Ishikawa (cell line): ENCODE measurements at regions not wholly inside any gene's neighbourhood (a gene's known extent, or its start where the extent isn't known, plus 50 kb on each side); places are given as distances from the start of the nearest gene placed in this dataset.

Source experiments
- CEBPB ChIP-seq: IDR thresholded peaks from 2 replicates; pipeline ENCODE4 v1.6.1; 2012
- CREB1 ChIP-seq: IDR thresholded peaks from 2 replicates; pipeline ENCODE4 v1.6.1; 2012; ENCODE audit warnings: low read depth
- EGR1 ChIP-seq: IDR thresholded peaks from 2 replicates; pipeline ENCODE4 v1.6.1; 2012
- EP300 ChIP-seq: IDR thresholded peaks from 2 replicates; pipeline ENCODE4 v1.6.1; 2012; ENCODE audit warnings: borderline replicate concordance
- FOXM1 ChIP-seq: IDR thresholded peaks from 2 replicates; pipeline ENCODE4 v1.6.1; 2012; ENCODE audit warnings: low read depth, borderline replicate concordance
- NFIC ChIP-seq: IDR thresholded peaks from 2 replicates; pipeline ENCODE4 v1.6.1; 2012
- RAD21 ChIP-seq: IDR thresholded peaks from 2 replicates; pipeline ENCODE4 v1.6.1; 2012; ENCODE audit warnings: low read depth
- TAF1 ChIP-seq: IDR thresholded peaks from 2 replicates; pipeline ENCODE4 v1.6.1; 2012; ENCODE audit warnings: low read depth, mild to moderate bottlenecking
- TCF12 ChIP-seq: IDR thresholded peaks from 2 replicates; pipeline ENCODE4 v1.6.1; 2012; ENCODE audit warnings: low read depth
- TEAD4 ChIP-seq: IDR thresholded peaks from 2 replicates; pipeline ENCODE4 v1.6.1; 2012
- YY1 ChIP-seq: IDR thresholded peaks from 2 replicates; pipeline ENCODE4 v1.6.1; 2012; ENCODE audit warnings: low read depth
- ZBTB7A ChIP-seq: IDR thresholded peaks from 2 replicates; pipeline ENCODE4 v1.6.1; 2012; ENCODE audit warnings: low read depth
- TF ChIP-seq, protein P1 (sequence below): IDR thresholded peaks from 2 replicates; pipeline ENCODE4 v1.6.1; 2012; ENCODE audit warnings: low read depth, mild to moderate bottlenecking
- TF ChIP-seq, protein P2 (sequence below): IDR thresholded peaks from 2 replicates; pipeline ENCODE4 v1.6.1; 2012
- TF ChIP-seq, protein P3 (sequence below): IDR thresholded peaks from 2 replicates; pipeline ENCODE4 v1.6.1; 2012

DNA sequence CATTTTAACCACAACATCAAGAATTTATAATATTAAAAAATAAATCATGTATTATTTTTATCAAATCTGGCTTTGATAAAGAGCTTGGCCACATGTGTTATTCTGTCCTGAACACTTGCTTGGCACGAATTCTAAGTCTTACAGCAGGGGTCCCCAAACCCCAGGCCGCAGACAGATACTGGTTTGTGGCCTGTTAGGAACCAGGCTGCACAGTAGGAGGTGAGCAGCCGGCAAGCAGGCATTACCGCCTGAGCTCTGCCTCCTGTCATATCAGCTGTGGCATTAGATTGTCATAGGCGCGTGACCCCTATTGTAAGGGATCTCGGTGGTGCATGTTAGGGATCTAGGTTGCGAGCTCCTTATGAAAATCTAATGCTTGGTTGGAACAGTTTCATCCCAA, 127.6 kb upstream of the IVNS1ABP start:
- TF ChIP-seq TEAD4 (no peak), CEBPB (no peak), RAD21 (no peak), YY1 (no peak), TAF1 (no peak), EGR1 (no peak), FOXM1 (no peak), ZBTB7A (no peak), CREB1 (no peak), EP300 (no peak), NFIC (no peak), TCF12 (no peak)
- TF ChIP-seq, protein P1, sequence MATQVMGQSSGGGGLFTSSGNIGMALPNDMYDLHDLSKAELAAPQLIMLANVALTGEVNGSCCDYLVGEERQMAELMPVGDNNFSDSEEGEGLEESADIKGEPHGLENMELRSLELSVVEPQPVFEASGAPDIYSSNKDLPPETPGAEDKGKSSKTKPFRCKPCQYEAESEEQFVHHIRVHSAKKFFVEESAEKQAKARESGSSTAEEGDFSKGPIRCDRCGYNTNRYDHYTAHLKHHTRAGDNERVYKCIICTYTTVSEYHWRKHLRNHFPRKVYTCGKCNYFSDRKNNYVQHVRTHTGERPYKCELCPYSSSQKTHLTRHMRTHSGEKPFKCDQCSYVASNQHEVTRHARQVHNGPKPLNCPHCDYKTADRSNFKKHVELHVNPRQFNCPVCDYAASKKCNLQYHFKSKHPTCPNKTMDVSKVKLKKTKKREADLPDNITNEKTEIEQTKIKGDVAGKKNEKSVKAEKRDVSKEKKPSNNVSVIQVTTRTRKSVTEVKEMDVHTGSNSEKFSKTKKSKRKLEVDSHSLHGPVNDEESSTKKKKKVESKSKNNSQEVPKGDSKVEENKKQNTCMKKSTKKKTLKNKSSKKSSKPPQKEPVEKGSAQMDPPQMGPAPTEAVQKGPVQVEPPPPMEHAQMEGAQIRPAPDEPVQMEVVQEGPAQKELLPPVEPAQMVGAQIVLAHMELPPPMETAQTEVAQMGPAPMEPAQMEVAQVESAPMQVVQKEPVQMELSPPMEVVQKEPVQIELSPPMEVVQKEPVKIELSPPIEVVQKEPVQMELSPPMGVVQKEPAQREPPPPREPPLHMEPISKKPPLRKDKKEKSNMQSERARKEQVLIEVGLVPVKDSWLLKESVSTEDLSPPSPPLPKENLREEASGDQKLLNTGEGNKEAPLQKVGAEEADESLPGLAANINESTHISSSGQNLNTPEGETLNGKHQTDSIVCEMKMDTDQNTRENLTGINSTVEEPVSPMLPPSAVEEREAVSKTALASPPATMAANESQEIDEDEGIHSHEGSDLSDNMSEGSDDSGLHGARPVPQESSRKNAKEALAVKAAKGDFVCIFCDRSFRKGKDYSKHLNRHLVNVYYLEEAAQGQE = no peak
- TF ChIP-seq, protein P2, sequence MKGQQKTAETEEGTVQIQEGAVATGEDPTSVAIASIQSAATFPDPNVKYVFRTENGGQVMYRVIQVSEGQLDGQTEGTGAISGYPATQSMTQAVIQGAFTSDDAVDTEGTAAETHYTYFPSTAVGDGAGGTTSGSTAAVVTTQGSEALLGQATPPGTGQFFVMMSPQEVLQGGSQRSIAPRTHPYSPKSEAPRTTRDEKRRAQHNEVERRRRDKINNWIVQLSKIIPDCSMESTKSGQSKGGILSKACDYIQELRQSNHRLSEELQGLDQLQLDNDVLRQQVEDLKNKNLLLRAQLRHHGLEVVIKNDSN = no peak
- TF ChIP-seq, protein P3, sequence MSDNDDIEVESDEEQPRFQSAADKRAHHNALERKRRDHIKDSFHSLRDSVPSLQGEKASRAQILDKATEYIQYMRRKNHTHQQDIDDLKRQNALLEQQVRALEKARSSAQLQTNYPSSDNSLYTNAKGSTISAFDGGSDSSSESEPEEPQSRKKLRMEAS = no peak

DNA sequence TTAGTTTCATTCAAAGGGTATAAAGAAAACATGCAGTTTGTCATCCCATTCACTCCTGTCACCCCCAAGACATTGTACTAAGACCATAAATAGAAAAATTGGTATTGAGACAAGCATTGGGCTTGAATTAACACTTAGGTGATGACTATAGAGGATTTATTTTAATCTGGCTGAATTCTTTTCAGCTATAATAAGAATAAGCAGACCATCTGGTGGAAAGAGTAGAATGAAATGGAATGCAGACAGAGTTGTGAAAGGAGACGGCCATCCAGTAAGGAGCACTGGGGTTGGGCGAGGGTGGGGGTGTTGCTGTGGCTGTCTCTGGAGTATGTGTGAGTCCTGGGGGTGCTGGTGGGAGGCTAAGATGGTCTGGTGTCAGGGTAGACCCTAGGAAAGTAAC, 125.0 kb upstream of the IVNS1ABP start:
- TF ChIP-seq ZBTB7A = no peak

DNA sequence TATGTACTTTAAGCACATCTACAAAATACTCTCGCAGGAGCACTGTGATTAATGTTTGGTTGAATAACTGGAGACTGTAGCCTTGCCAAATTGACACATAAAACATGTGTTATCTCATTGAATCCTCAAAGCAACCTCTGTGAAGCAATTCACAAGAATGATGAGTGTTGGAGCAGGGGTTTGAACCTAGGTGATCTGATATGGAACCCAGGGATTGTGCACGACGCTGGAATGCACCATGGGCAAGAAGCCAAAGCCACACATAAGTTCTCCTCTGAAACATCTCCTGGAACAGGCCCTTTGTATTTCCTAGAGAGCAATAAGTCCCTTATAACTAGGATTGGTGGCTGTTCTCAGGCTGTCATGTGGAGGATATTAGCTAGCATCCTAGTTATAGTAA, 124.6 kb upstream of the IVNS1ABP start:
- TF ChIP-seq TEAD4 = peak; percentile 85
- no peak for TF ChIP-seq TCF12
- peak; percentile 81 for TF ChIP-seq NFIC
- TF ChIP-seq, protein P3 = no peak
- TF ChIP-seq ZBTB7A = no peak
- no peak for TF ChIP-seq TAF1

DNA sequence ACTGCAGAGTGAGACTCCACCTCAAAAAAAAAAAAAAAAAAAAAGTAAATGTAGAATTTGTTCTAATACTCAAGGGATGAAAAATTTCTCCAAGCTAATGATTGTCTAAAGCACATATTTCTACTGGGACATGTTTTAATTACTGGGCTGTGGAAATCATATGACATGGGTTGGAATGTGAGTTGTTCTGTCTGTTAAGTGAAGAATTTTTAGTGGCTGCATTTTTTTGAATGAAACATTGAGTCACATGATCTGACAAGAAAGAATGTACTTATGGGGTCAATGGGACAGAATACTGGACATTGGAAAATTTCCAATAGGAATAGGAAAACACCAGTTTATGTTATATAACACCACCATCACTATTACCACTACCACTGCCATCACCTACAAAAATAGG, 123.8 kb upstream of the IVNS1ABP start:
- no peak for TF ChIP-seq ZBTB7A
- no peak for TF ChIP-seq EGR1
- TF ChIP-seq, protein P3 = no peak
- TF ChIP-seq NFIC = no peak
- no peak for TF ChIP-seq YY1
- TF ChIP-seq, protein P2 = peak; percentile 44; the same call in 1 of the 2 replicates
- TF ChIP-seq CREB1 = no peak
- no peak for TF ChIP-seq EP300
- TF ChIP-seq TEAD4 = peak; percentile 42
- no peak for TF ChIP-seq CEBPB
- no peak for TF ChIP-seq RAD21
- TF ChIP-seq FOXM1 = peak; percentile 27; the same call in 1 of the 2 replicates
- TF ChIP-seq, protein P1 = no peak

DNA sequence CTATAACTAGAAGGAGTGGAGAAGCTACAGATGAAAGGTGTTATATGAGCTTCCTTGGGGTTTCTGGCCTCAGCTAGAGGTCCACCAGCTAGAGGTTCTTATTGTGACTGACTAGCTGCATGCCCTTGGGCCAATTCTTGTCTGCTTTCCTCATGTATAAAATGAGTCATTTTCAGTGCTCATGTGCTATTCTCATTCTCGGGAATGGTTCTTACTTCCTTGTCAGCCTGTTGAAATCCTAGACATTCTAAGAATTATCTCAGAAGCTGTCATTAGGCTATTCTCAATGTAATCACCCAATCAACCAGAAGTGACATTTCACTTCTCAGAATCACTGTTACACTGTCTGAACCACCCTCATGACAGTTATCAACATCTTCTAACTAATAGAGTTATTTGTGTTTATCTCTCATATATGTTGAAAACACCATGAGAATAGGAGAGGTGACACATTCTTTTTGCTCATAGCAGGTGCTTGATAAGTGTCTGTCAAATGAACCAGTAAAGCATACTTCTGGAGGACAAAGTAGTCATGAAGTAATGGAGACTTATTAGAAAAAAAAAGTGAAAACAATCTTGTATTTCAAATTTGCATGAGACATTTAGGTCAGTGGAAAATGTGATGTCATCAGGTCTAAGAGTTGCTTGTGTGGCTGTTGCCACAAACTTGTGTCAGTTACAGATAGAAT, 122.8 kb upstream of the IVNS1ABP start:
- TF ChIP-seq, protein P3 = 0 out of 2 replicates have a peak, but pooled peaks have one; percentile 18
- no peak for TF ChIP-seq TAF1

DNA sequence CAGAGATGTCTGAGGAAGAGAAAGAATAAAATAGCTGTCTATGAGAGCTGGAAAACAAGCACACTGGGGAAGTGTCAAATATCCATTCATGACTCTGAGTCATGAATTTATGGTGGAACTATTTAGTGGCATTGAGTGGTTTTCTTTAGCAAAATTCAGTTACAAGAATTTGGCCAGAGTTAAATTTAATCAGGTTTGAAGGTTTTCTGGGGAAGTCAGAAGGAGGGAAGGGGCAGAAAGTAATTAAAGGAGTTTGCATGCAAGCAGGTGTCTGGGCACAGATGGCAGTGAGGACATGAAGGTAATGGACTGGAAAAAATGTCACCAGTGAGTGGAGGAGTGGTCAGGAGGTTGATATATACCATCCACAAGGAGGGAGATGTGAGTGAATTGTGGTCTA, 121.9 kb upstream of the IVNS1ABP start:
- TF ChIP-seq TEAD4 = 0 out of 2 replicates have a peak, but pooled peaks have one; percentile 14
- TF ChIP-seq TAF1 = no peak
